Trophoblast cell (in vitro differentiated cells and primary cell): ENCODE measurements at regions not wholly inside any gene's neighbourhood (a gene's known extent, or its start where the extent isn't known, plus 50 kb on each side); places are given as distances from the start of the nearest gene placed in this dataset.
A peak's percentile ranks its signal among the peaks of the same experiment; 100 is the strongest.

ENCODE experiments used
- DNase-seq, 2 donors: peaks; one replicate each; pipeline ENCODE4 v3.0.0-alpha.2; 2016
- H2AFZ ChIP-seq: 2 replicates; pipeline ENCODE4 v1.6.1; 2013; ENCODE audit warnings: low read length, moderate library complexity, mild to moderate bottlenecking; ENCODE audit not compliant: insufficient read depth, poor library complexity
- H2AK5ac ChIP-seq: 2 replicates; pipeline ENCODE4 v1.6.1; 2013; ENCODE audit warnings: mild to moderate bottlenecking, low read length
- H2BK120ac ChIP-seq: 2 replicates; pipeline ENCODE4 v1.6.1; 2013; ENCODE audit warnings: low read length, mild to moderate bottlenecking, moderate library complexity; ENCODE audit not compliant: insufficient read depth, poor library complexity
- H2BK12ac ChIP-seq: 2 replicates; pipeline ENCODE4 v1.6.1; 2013; ENCODE audit warnings: mild to moderate bottlenecking, low read length, moderate library complexity
- H2BK5ac ChIP-seq: 2 replicates; pipeline ENCODE4 v1.6.1; 2013; ENCODE audit warnings: low read length, low read depth, moderate library complexity, mild to moderate bottlenecking; ENCODE audit not compliant: poor library complexity
- H3K14ac ChIP-seq: 2 replicates; pipeline ENCODE4 v1.6.1; 2013; ENCODE audit warnings: mild to moderate bottlenecking, low read length
- H3K18ac ChIP-seq: 2 replicates; pipeline ENCODE4 v1.6.1; 2013; ENCODE audit warnings: mild to moderate bottlenecking, low read length
- H3K23ac ChIP-seq: 2 replicates; pipeline ENCODE4 v1.6.1; 2013; ENCODE audit warnings: low read length
- H3K27ac ChIP-seq: 2 replicates; pipeline ENCODE4 v1.5.1; 2013; ENCODE audit warnings: low read depth, mild to moderate bottlenecking, inconsistent platforms, low read length, moderate library complexity
- H3K27me3 ChIP-seq: 2 replicates; pipeline ENCODE4 v1.6.1; 2013; ENCODE audit warnings: inconsistent platforms, mild to moderate bottlenecking, low read length, moderate library complexity; ENCODE audit not compliant: insufficient read depth
- H3K36me3 ChIP-seq, 2 experiments: 1 replicate in 1 of 2; 2 replicates in 1 of 2; pipeline ENCODE4 v1.6.1; 2013; ENCODE audit warnings: low read length in 2 of 2, mild to moderate bottlenecking in 2 of 2, moderate library complexity in 1 of 2; ENCODE audit not compliant: insufficient read depth in 2 of 2, control insufficient read depth in 1 of 2
- H3K4ac ChIP-seq: 2 replicates; pipeline ENCODE4 v1.6.1; 2013; ENCODE audit warnings: low read depth, mild to moderate bottlenecking, low read length, moderate library complexity
- H3K4me1 ChIP-seq, 2 experiments: 1 replicate in 1 of 2; 2 replicates in 1 of 2; pipeline ENCODE4 v1.6.1; 2013; ENCODE audit warnings: low read length in 2 of 2, mild to moderate bottlenecking in 2 of 2, moderate library complexity in 1 of 2; ENCODE audit not compliant: insufficient read depth in 2 of 2, control insufficient read depth in 1 of 2
- H3K4me2 ChIP-seq: 2 replicates; pipeline ENCODE4 v1.6.1; 2013; ENCODE audit warnings: inconsistent platforms, mild to moderate bottlenecking, low read length, moderate library complexity
- H3K4me3 ChIP-seq: 2 replicates; pipeline ENCODE4 v1.5.1; 2013; ENCODE audit warnings: mild to moderate bottlenecking, low read depth, low read length, inconsistent platforms
- H3K79me1 ChIP-seq: one replicate; pipeline ENCODE4 v1.6.1; 2013; ENCODE audit warnings: low read length
- H3K79me2 ChIP-seq: 2 replicates; pipeline ENCODE4 v1.6.1; 2013; ENCODE audit warnings: low read length, mild to moderate bottlenecking; ENCODE audit not compliant: control insufficient read depth, insufficient read depth, poor library complexity
- H3K9ac ChIP-seq: 2 replicates; pipeline ENCODE4 v1.6.1; 2013; ENCODE audit warnings: mild to moderate bottlenecking, low read length
- H3K9me3 ChIP-seq: 2 replicates; pipeline ENCODE4 v1.6.1; 2013; ENCODE audit warnings: low read depth, mild to moderate bottlenecking, control low read depth, inconsistent platforms, low read length; ENCODE audit not compliant: insufficient read depth
- H4K12ac ChIP-seq: 2 replicates; pipeline ENCODE4 v1.6.1; 2013; ENCODE audit warnings: low read depth, mild to moderate bottlenecking, low read length, moderate library complexity
- H4K8ac ChIP-seq: 2 replicates; pipeline ENCODE4 v1.6.1; 2013; ENCODE audit warnings: low read depth, mild to moderate bottlenecking, low read length, moderate library complexity
- H4K91ac ChIP-seq: one replicate; pipeline ENCODE4 v1.6.1; 2013; ENCODE audit warnings: low read depth, mild to moderate bottlenecking, low read length, moderate library complexity
- WGBS: extraction: QIAGEN DNeasy Blood & Tissue Kit; methylation state at CpG from one replicate; pipeline ENCODE4 v1.1.7; 2013; ENCODE audit warnings: missing lambda C conversion rate; ENCODE audit not compliant: insufficient read length, insufficient coverage; ENCODE audit errors: extremely low coverage; 5-methylcytosine and 5-hydroxymethylcytosine counted together

DNA sequence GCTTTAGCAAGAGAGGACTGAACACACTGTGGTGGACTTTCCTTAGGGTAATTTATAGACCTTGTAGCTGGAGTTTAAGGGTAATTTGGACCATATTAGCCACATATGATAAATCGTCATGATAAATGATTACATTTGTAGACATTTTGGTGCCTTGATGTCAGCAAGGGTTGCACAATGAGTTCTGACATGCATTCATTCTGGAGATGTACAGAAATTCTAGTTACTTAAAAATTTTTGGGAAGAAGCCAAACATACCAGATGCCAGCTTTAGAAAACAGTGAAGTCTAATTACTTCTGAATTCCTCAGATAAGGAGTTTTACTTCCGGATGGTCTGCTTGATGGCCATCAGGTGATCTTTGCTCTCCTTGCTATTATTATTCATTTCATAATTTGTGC lies 653.1 kb downstream of the TBC1D32 start:
- H3K27me3 ChIP-seq = no peaks in the 10 kb centered on the region
- no peak overlapping the region for H2BK12ac ChIP-seq
- no peak overlapping the region for H2AK5ac ChIP-seq
- H4K12ac ChIP-seq = no peak overlapping the region
- H3K14ac ChIP-seq = no peak overlapping the region
- no CpG with 5 or more reads among the region's 2 CpGs for WGBS
- H3K9ac ChIP-seq = no peak overlapping the region
- H3K4me1 ChIP-seq = no peaks in the 10 kb centered on the region
- peak in 1 of 2 donors; percentile 21 for DNase-seq
- H4K8ac ChIP-seq = no peak overlapping the region
- H4K91ac ChIP-seq = no peak overlapping the region
- no peak overlapping the region for H3K4ac ChIP-seq
- H3K4me3 ChIP-seq = no peak overlapping the region
- H3K36me3 ChIP-seq = no peaks in the 10 kb centered on the region
- no peak overlapping the region for H3K27ac ChIP-seq
- H3K4me2 ChIP-seq = no peak overlapping the region
- no peaks in the 10 kb centered on the region for H3K79me2 ChIP-seq
- H2BK120ac ChIP-seq = no peak overlapping the region
- no peak overlapping the region for H2AFZ ChIP-seq
- no peak overlapping the region for H3K18ac ChIP-seq
- H3K9me3 ChIP-seq = no peaks in the 10 kb centered on the region
- no peak overlapping the region for H3K23ac ChIP-seq
- H2BK5ac ChIP-seq = no peak overlapping the region
- H3K79me1 ChIP-seq = no peaks in the 10 kb centered on the region

DNA sequence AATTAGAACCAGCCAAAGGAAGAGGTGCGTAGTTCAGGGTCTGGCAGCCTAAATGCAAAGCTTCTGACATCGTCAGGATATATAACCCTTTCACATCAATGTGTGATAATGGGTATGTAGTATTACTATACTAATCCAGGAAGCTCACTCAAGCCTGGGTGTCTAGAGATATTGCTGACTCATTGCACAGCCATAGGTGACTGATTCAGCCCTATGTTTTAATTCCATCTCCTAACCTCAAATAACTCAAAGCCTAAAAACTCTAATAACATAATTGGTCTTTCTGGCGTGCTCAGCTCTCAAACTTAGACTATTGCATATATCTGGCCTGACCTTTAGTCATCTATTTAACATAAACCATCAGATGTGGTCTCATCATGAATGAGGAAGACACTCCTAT lies 658.4 kb downstream of the TBC1D32 start:
- H3K23ac ChIP-seq = no peak overlapping the region
- H3K9ac ChIP-seq = no peak overlapping the region
- H4K8ac ChIP-seq = no peak overlapping the region
- H3K14ac ChIP-seq = no peak overlapping the region
- no peak for DNase-seq
- no peak overlapping the region for H3K4me2 ChIP-seq
- H3K18ac ChIP-seq = no peak overlapping the region
- H3K27ac ChIP-seq = no peak overlapping the region
- no peaks in the 10 kb centered on the region for H3K27me3 ChIP-seq
- no peaks in the 10 kb centered on the region for H3K79me2 ChIP-seq
- no CpG with 5 or more reads among the region's 3 CpGs for WGBS
- H3K4ac ChIP-seq = no peak overlapping the region
- H3K4me3 ChIP-seq = no peak overlapping the region
- H2AFZ ChIP-seq = no peak overlapping the region
- no peaks in the 10 kb centered on the region for H3K9me3 ChIP-seq
- no peak overlapping the region for H4K91ac ChIP-seq
- no peaks in the 10 kb centered on the region for H3K4me1 ChIP-seq
- no peak overlapping the region for H2BK5ac ChIP-seq
- no peak overlapping the region for H2BK12ac ChIP-seq
- H2BK120ac ChIP-seq = no peak overlapping the region
- no peak overlapping the region for H2AK5ac ChIP-seq
- no peaks in the 10 kb centered on the region for H3K36me3 ChIP-seq
- H4K12ac ChIP-seq = no peak overlapping the region
- no peaks in the 10 kb centered on the region for H3K79me1 ChIP-seq

DNA sequence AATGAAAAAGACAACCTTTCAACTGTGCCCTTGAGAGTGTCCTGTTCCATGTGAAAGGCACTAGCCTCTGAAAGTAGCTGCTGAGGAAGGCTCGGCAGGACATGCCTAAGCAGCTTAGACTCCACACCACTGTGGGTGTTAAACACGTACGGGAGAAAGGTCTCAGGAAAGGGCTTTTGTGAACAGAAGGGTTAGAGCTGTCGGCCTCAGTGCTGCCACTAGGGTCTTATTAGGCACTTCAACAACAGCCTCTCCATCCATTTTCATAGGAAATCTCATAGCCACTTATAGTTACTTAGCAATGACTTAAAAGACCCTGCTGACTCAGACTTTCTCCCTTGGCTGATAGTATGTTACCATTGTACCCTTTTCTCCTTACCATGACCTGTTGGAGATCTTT lies 662.8 kb downstream of the TBC1D32 start:
- H3K4me1 ChIP-seq = no peaks in the 10 kb centered on the region
- H2AFZ ChIP-seq = no peak overlapping the region
- no peak overlapping the region for H3K27ac ChIP-seq
- no peak overlapping the region for H2AK5ac ChIP-seq
- H2BK5ac ChIP-seq = no peak overlapping the region
- H3K23ac ChIP-seq = no peak overlapping the region
- H3K9ac ChIP-seq = no peak overlapping the region
- H3K9me3 ChIP-seq = no peaks in the 10 kb centered on the region
- H3K4ac ChIP-seq = no peak overlapping the region
- no peak overlapping the region for H4K91ac ChIP-seq
- H4K8ac ChIP-seq = no peak overlapping the region
- no peak overlapping the region for H2BK120ac ChIP-seq
- no peaks in the 10 kb centered on the region for H3K79me1 ChIP-seq
- no peak for DNase-seq
- H3K79me2 ChIP-seq = no peaks in the 10 kb centered on the region
- H3K14ac ChIP-seq = no peak overlapping the region
- H3K4me3 ChIP-seq = no peak overlapping the region
- no peak overlapping the region for H3K4me2 ChIP-seq
- H2BK12ac ChIP-seq = no peak overlapping the region
- no CpG with 5 or more reads among the region's 4 CpGs for WGBS
- H3K36me3 ChIP-seq = no peaks in the 10 kb centered on the region
- H3K27me3 ChIP-seq = no peaks in the 10 kb centered on the region
- no peak overlapping the region for H4K12ac ChIP-seq
- H3K18ac ChIP-seq = no peak overlapping the region

DNA sequence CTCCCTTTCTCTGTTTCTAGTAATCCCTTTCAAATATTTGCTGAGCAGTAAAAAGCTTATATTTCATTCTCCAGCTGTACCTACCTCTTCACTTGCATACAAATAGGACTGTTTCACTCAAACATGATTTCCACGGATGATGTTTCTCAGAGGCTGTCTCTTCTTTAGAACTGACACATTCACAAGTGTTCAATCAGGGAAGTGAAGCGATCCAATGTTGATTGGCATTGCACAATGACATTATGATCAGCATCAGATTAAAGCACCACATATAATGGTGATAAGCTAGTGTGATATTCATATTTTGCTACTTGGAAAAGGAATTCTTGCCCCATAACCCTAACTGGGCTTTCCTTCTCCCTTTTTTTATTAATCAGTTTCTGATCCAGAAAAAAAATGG lies 681.8 kb downstream of the TBC1D32 start:
- H3K79me1 ChIP-seq = no peaks in the 10 kb centered on the region
- H3K36me3 ChIP-seq = no peaks in the 10 kb centered on the region
- no peak overlapping the region for H3K4me2 ChIP-seq
- no peak for DNase-seq
- no peak overlapping the region for H2AFZ ChIP-seq
- no peak overlapping the region for H3K14ac ChIP-seq
- no peak overlapping the region for H4K12ac ChIP-seq
- no peak overlapping the region for H2BK5ac ChIP-seq
- no peak overlapping the region for H3K4ac ChIP-seq
- H3K27ac ChIP-seq = no peak overlapping the region
- H3K79me2 ChIP-seq = no peaks in the 10 kb centered on the region
- no peaks in the 10 kb centered on the region for H3K27me3 ChIP-seq
- no peak overlapping the region for H3K23ac ChIP-seq
- no peak overlapping the region for H3K9ac ChIP-seq
- H2BK120ac ChIP-seq = no peak overlapping the region
- no peak overlapping the region for H3K4me3 ChIP-seq
- no peaks in the 10 kb centered on the region for H3K4me1 ChIP-seq
- H4K8ac ChIP-seq = no peak overlapping the region
- H3K9me3 ChIP-seq = no peaks in the 10 kb centered on the region
- no peak overlapping the region for H4K91ac ChIP-seq
- WGBS = no CpG with 5 or more reads among the region's 2 CpGs
- H3K18ac ChIP-seq = no peak overlapping the region
- no peak overlapping the region for H2BK12ac ChIP-seq
- no peak overlapping the region for H2AK5ac ChIP-seq
